PC-3 (cell line): ENCODE measurements at regions not wholly inside any gene's neighbourhood (a gene's known extent, or its start where the extent isn't known, plus 50 kb on each side); places are given as distances from the start of the nearest gene placed in this dataset.

ENCODE experiments used
- ATAC-seq: fragments of 200-7000 bp; cut with Tn5 transposase; 2 replicates; pipeline ENCODE4 v1.9.1; 2020; ENCODE audit warnings: mild to moderate bottlenecking, moderate library complexity
- BruUV-seq: library from RNA; stranded (reverse); fragments of 400-500 nt; replicated peaks from 2 replicates; lab custom pipeline; 2021; lab: Mats Ljungman, UMichigan
- CTCF ChIA-PET: fragments of 300-600 bp; sonication (Branson Sonifier 250); formaldehyde crosslinking; loops from one replicate; lab custom pipeline; 2022; ENCODE audit warnings: antibody characterized with exemption; lab: Charles Lee
- POLR2A ChIA-PET: fragments of 300-600 bp; sonication (Branson Sonifier 250); formaldehyde crosslinking; loops from one replicate; lab custom pipeline; 2022; ENCODE audit warnings: antibody characterized with exemption; ENCODE audit not compliant: unreplicated experiment; lab: Charles Lee
- DNase-seq: peaks from one replicate; pipeline ENCODE4 v3.0.0-alpha.2; 2015
- H2AFZ ChIP-seq: fragments of 300-600 bp; sonication (generic); 2 replicates; pipeline ENCODE4 v1.6.0; 2016; ENCODE audit warnings: antibody characterized with exemption, low read length
- H3F3A ChIP-seq: fragments of 300-600 bp; sonication (generic); one replicate; pipeline ENCODE4 v1.6.0; 2017; ENCODE audit warnings: antibody characterized with exemption, low read length, control low read depth, mild to moderate bottlenecking; ENCODE audit not compliant: unreplicated experiment
- H3K27ac ChIP-seq: fragments of 300-600 bp; sonication (generic); 2 replicates; pipeline ENCODE4 v1.5.1; 2016; ENCODE audit warnings: mild to moderate bottlenecking, low read length
- H3K27me3 ChIP-seq: fragments of 300-600 bp; sonication (generic); 2 replicates; pipeline ENCODE4 v1.6.1; 2016; ENCODE audit warnings: low read length, mixed read lengths
- H3K36me3 ChIP-seq: fragments of 300-600 bp; sonication (generic); 2 replicates; pipeline ENCODE4 v1.6.1; 2016; ENCODE audit warnings: low read depth, mixed run types, low read length, mixed read lengths
- H3K4me1 ChIP-seq: fragments of 300-600 bp; sonication (generic); 2 replicates; pipeline ENCODE4 v1.5.1; 2016; ENCODE audit warnings: low read length; ENCODE audit not compliant: insufficient read depth
- H3K4me2 ChIP-seq: fragments of 300-600 bp; sonication (generic); 2 replicates; pipeline ENCODE4 v1.6.0; 2016; ENCODE audit warnings: low read length
- H3K4me3 ChIP-seq: fragments of 300-600 bp; sonication (generic); 2 replicates; pipeline ENCODE4 v1.5.1; 2016; ENCODE audit warnings: mild to moderate bottlenecking, low read length, mixed read lengths
- H3K79me2 ChIP-seq: fragments of 300-600 bp; sonication (generic); 2 replicates; pipeline ENCODE4 v1.6.1; 2017; ENCODE audit warnings: low read length, mixed read lengths
- H3K9ac ChIP-seq: fragments of 300-600 bp; sonication (generic); 2 replicates; pipeline ENCODE4 v1.6.0; 2016; ENCODE audit warnings: mild to moderate bottlenecking, low read length
- H3K9me2 ChIP-seq: fragments of 300-600 bp; sonication (generic); replicated peaks from 2 replicates; pipeline ENCODE4 v1.6.1; 2016; ENCODE audit warnings: mixed run types, low read length, mixed read lengths
- H3K9me3 ChIP-seq: fragments of 300-600 bp; sonication (generic); 2 replicates; pipeline ENCODE4 v1.6.1; 2016; ENCODE audit warnings: low read length, mixed read lengths
- H4K20me1 ChIP-seq: fragments of 300-600 bp; sonication (generic); 2 replicates; pipeline ENCODE4 v1.6.1; 2016; ENCODE audit warnings: low read length, mixed read lengths
- CTCF ChIP-seq: fragments of 300-600 bp; sonication (generic); conservative IDR thresholded peaks from 2 replicates; pipeline ENCODE4 v1.5.1; 2017; ENCODE audit warnings: antibody characterized with exemption, low read depth, mild to moderate bottlenecking, low read length
- EZH2 ChIP-seq: fragments of 300-600 bp; sonication (generic); IDR thresholded peaks from one replicate; pipeline ENCODE4 v1.6.1; 2017; ENCODE audit warnings: antibody characterized with exemption, mild to moderate bottlenecking, low read length; ENCODE audit not compliant: unreplicated experiment
- EZH2phosphoT487 ChIP-seq: fragments of 300-600 bp; sonication (generic); IDR thresholded peaks from 2 replicates; pipeline ENCODE4 v1.6.1; 2018; ENCODE audit warnings: mild to moderate bottlenecking, antibody characterized with exemption, low read length, borderline replicate concordance
- intact Hi-C: fragments of 100-400 bp; cut with micrococcal nuclease; formaldehyde crosslinking; loops from 2 replicates; pipeline ENCODE4 v1.9.0; 2023

- CTCF ChIA-PET = no interaction called here
- ATAC-seq = no peak
These were observed 504.1 kb downstream of the NTRK3 start for GRCh38 chr15:87752250-87752951.

GRCh38 chr15:87748483-87748882 is 508.1 kb downstream of the NTRK3 start:
- H2AFZ ChIP-seq = no peak overlapping the region
- intact Hi-C loops = no loop called here
- no peak for DNase-seq

More at GRCh38 chr15:87752250-87752951, 504.1 kb downstream of the NTRK3 start:
- Histone ChIP-seq H3K4me3 (no peak overlapping the region), H3K4me1 (peaks cover 14% of the 10 kb centered on the region; the same call in 1 of the 2 replicates), H3K27ac (no peak overlapping the region), H4K20me1 (no peaks in the 10 kb centered on the region), H3K9me3 (no peaks in the 10 kb centered on the region), H3K27me3 (no peaks in the 10 kb centered on the region), H3K79me2 (no peaks in the 10 kb centered on the region), H3K36me3 (no peaks in the 10 kb centered on the region), H3K9ac (no peak overlapping the region), H3K4me2 (peak overlapping the region; percentile 42), H3F3A (no peaks in the 10 kb centered on the region), H2AFZ (no peak overlapping the region), H3K9me2 (no peaks in the 10 kb centered on the region)
- no peak for TF ChIP-seq EZH2phosphoT487
- no peak for TF ChIP-seq EZH2
- TF ChIP-seq CTCF = no peak
- DNase-seq = peak; percentile 72
- intact Hi-C loops = no loop called here
- POLR2A ChIA-PET = no interaction called here
- no TSS peak for BruUV-seq

More at GRCh38 chr15:87748483-87748882, 508.1 kb downstream of the NTRK3 start:
- H3K4me2 ChIP-seq = no peak overlapping the region
- TF ChIP-seq CTCF (no peak), EZH2 (no peak), EZH2phosphoT487 (no peak)
- H3K27ac ChIP-seq = no peak overlapping the region
- no peaks in the 10 kb centered on the region for H3K9me3 ChIP-seq
- H3K27me3 ChIP-seq = no peaks in the 10 kb centered on the region
- ChIA-PET POLR2A (no interaction called here), CTCF (no interaction called here)
- H3F3A ChIP-seq = no peaks in the 10 kb centered on the region
- no peaks in the 10 kb centered on the region for H4K20me1 ChIP-seq
- no peaks in the 10 kb centered on the region for H3K9me2 ChIP-seq
- no peaks in the 10 kb centered on the region for H3K36me3 ChIP-seq
- no peaks in the 10 kb centered on the region for H3K79me2 ChIP-seq
- no TSS peak for BruUV-seq
- ATAC-seq = no peak
- no peak overlapping the region for H3K9ac ChIP-seq
- no peak overlapping the region for H3K4me3 ChIP-seq
- H3K4me1 ChIP-seq = peaks cover 14% of the 10 kb centered on the region; the same call in 1 of the 2 replicates
